Left renal cortex interstitium (tissue), 4 donors: ENCODE measurements at regions not wholly inside any gene's neighbourhood (a gene's known extent, or its start where the extent isn't known, plus 50 kb on each side); places are given as distances from the start of the nearest gene placed in this dataset.

Experiments
- DNase-seq, 4 donors: peaks; one replicate each; pipeline ENCODE4 v3.0.0-alpha.2; 2013; ENCODE audit warnings: low read depth in 4 of 4, low spot score in 2 of 4, missing footprints in 1 of 4

GRCh38 chr6:167532410-167533288 lies 207.8 kb downstream of the TTLL2 start:
- no peak for DNase-seq

- DNase-seq, result no peak
Measured at GRCh38 chr6:167533851-167534250, 209.0 kb downstream of the TTLL2 start.

- no peak for DNase-seq
Measured at GRCh38 chr6:167537816-167538215, 212.9 kb downstream of the TTLL2 start.

GRCh38 chr6:167538746-167539145 lies 213.9 kb downstream of the TTLL2 start:
- DNase-seq, result no peak

GRCh38 chr6:167540796-167541195 lies 215.9 kb downstream of the TTLL2 start:
- no peak for DNase-seq

- DNase-seq, result no peak
Measured at GRCh38 chr6:167541544-167541943, 216.7 kb downstream of the TTLL2 start.

GRCh38 chr6:167543602-167544497 lies 219.0 kb downstream of the TTLL2 start:
- DNase-seq, result no peak

- DNase-seq, result no peak
Measured at GRCh38 chr6:167546611-167547327, 221.9 kb downstream of the TTLL2 start.

GRCh38 chr6:167547328-167547692 lies 222.4 kb downstream of the TTLL2 start:
- DNase-seq, result no peak

GRCh38 chr6:167547751-167548150 lies 222.9 kb downstream of the TTLL2 start:
- DNase-seq, result no peak

- DNase-seq, result no peak
Measured at GRCh38 chr6:167548451-167548850, 223.6 kb downstream of the TTLL2 start.

GRCh38 chr6:167549213-167549612 lies 224.3 kb downstream of the TTLL2 start:
- no peak for DNase-seq

GRCh38 chr6:167550941-167551627 lies 226.2 kb downstream of the TTLL2 start:
- no peak for DNase-seq

- no peak for DNase-seq
Measured at GRCh38 chr6:167551628-167552257, 226.9 kb downstream of the TTLL2 start.

GRCh38 chr6:167552258-167552630 lies 227.4 kb downstream of the TTLL2 start:
- DNase-seq, result no peak

- no peak for DNase-seq
Measured at GRCh38 chr6:167552961-167553735, 228.3 kb downstream of the TTLL2 start.

- DNase-seq, result no peak
Measured at GRCh38 chr6:167553736-167554119, 228.8 kb downstream of the TTLL2 start.

- no peak for DNase-seq
Measured at GRCh38 chr6:167554854-167555253, 230.0 kb downstream of the TTLL2 start.

- no peak for DNase-seq
Measured at GRCh38 chr6:167555836-167556235, 230.9 kb downstream of the TTLL2 start.
